A673 (cell line): ENCODE measurements at regions not wholly inside any gene's neighbourhood (a gene's known extent, or its start where the extent isn't known, plus 50 kb on each side); places are given as distances from the start of the nearest gene placed in this dataset.

ENCODE experiments used
- CTCF ChIP-seq: fragments of 300-800, 200-600 bp; sonication (generic); conservative IDR thresholded peaks from 2 replicates; pipeline ENCODE4 v1.5.1; 2017; ENCODE audit warnings: low read depth, mild to moderate bottlenecking, antibody characterized with exemption, low read length, moderate library complexity, mixed read lengths
- EZH2 ChIP-seq: fragments of 200-600 bp; sonication (generic); IDR thresholded peaks from 2 replicates; pipeline ENCODE4 v1.6.1; 2017; ENCODE audit warnings: borderline replicate concordance, low read depth, mild to moderate bottlenecking, mixed read lengths, antibody characterized with exemption, low read length; ENCODE audit not compliant: poor library complexity, severe bottlenecking

GRCh38 chr13:39820606-39821005 is 165.1 kb downstream of the COG6 start:
- TF ChIP-seq CTCF (no peak), EZH2 (no peak)
